ENCODE measurements at regions not wholly inside any gene's neighbourhood (a gene's known extent, or its start where the extent isn't known, plus 50 kb on each side); places are given as distances from the start of the nearest gene placed in this dataset.

- no peak for DNase-seq (ENCODE audit: low spot score)
- no peak for TF ChIP-seq CTCF (IDR thresholded peaks at IDR 0.05; ENCODE audit: extremely low read depth, missing control alignments)
These were observed 571.2 kb downstream of the QKI start for GRCh38 chr6:163985710-163986109.

- DNase-seq (ENCODE audit: low spot score), result no peak
- TF ChIP-seq CTCF (IDR thresholded peaks at IDR 0.05; ENCODE audit: extremely low read depth, missing control alignments), result no peak
These were observed 570.5 kb downstream of the QKI start for GRCh38 chr6:163985040-163985439.

- no peak for DNase-seq (ENCODE audit: low spot score)
- TF ChIP-seq CTCF (IDR thresholded peaks at IDR 0.05; ENCODE audit: extremely low read depth, missing control alignments), result no peak
These were observed 569.8 kb downstream of the QKI start for GRCh38 chr6:163984124-163984936.

GRCh38 chr6:163983679-163984078 lies 569.2 kb downstream of the QKI start:
- no peak for TF ChIP-seq CTCF (IDR thresholded peaks at IDR 0.05; ENCODE audit: extremely low read depth, missing control alignments)
- no peak for DNase-seq (ENCODE audit: low spot score)

- no peak for DNase-seq (ENCODE audit: low spot score)
- TF ChIP-seq CTCF (IDR thresholded peaks at IDR 0.05; ENCODE audit: extremely low read depth, missing control alignments), result no peak
These were observed 559.8 kb downstream of the QKI start for GRCh38 chr6:163974322-163974721.

DNA sequence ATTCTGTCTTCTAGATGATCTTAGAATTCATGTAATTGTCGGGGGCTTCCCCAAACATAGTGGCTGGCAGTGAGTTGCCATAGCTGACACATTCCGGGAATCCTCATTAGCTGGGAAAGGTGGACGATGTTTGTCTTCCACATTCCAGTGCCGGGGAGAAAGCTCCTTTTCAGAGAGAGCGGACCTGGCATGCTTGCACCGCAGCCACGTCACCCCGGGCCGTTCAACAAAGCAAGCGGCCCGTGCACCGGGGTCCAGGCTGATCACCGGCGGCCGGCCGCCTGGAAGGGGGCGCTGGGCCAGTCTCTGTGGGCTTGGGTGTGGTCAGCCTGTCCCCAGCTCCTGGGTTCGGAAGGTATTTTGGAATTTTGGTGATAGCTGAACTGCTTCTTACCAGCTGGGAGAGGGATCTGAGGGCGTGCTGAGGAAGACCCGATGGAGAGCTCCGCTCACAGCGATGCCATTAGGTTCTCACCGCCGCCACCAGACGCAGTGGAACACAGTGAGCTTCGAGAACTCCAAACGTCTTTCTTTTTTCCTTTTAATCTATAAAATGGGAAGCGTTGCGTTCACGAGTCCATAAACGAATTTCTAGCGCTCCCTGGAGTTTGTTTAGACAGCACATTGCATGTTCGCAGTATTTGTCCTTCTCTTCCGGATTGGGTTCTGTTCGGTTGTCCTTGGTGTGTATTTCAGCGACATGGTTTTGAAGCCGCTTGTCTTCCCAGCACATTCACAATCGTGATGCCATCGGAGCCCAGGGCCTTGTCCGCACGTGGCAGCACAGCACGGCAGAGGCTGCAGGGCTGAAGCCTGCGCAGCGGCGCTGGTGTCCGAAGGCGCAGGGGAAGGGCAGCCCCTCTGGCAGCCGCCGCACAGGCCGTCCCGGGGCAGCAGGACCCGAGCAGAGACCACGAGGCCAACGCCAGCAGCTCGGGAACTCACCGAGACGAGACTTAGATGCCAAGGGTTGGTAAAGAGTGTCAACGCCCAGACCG lies 557.6 kb downstream of the QKI start:
- no peak for TF ChIP-seq CTCF (IDR thresholded peaks at IDR 0.05; ENCODE audit: extremely low read depth, missing control alignments)
- no peak for DNase-seq (ENCODE audit: low spot score)

Measured in GM20000 (cell line).